T-cell (primary cell): ENCODE measurements at regions not wholly inside any gene's neighbourhood (a gene's known extent, or its start where the extent isn't known, plus 50 kb on each side); places are given as distances from the start of the nearest gene placed in this dataset.
A peak's percentile ranks its signal among the peaks of the same experiment; 100 is the strongest.

ENCODE experiments used
- ATAC-seq, 4 experiments: fragments of 200-7000 bp in 3 of 4; fragments of 150-1000 bp in 1 of 4; cut with Tn5 transposase; replicated peaks in 1 of 4; 1 replicate in 3 of 4; 2 replicates in 1 of 4; pipeline ENCODE4 v1.10.0; 2021; ENCODE audit warnings: moderate library complexity in 3 of 4, mild to moderate bottlenecking in 2 of 4, moderate number of reproducible peaks in 1 of 4
- CTCF ChIA-PET, 2 donors: fragments of 300-600 bp; sonication (Branson Sonifier 250); formaldehyde crosslinking; loops; one replicate each; lab custom pipeline; 2022; ENCODE audit warnings: antibody characterized with exemption in 2 of 2; lab: Charles Lee
- POLR2A ChIA-PET, 2 donors: fragments of 300-600 bp; sonication (Branson Sonifier 250); formaldehyde crosslinking; loops; one replicate each; lab custom pipeline; 2022; ENCODE audit warnings: antibody characterized with exemption in 2 of 2; lab: Charles Lee
- DNase-seq, 35 experiments: peaks; one replicate each; pipeline versions ENCODE4 v3.0.0 to v3.0.0-alpha.2; 2013 to 2023
- H3K27ac ChIP-seq: one replicate; pipeline ENCODE4 v1.5.1; 2013; ENCODE audit warnings: low read length
- H3K27me3 ChIP-seq, 2 experiments: replicated peaks in 1 of 2; 1 replicate in 1 of 2; 2 replicates in 1 of 2; pipeline versions ENCODE4 v1.6.1 to v1.7.0; 2013; ENCODE audit warnings: low read length in 1 of 2, mixed read lengths in 1 of 2; ENCODE audit not compliant: control insufficient read depth in 2 of 2, insufficient read depth in 2 of 2; ENCODE audit errors: extremely low read depth in 1 of 2
- H3K36me3 ChIP-seq, 2 donors: 1 replicate in 1 of 2; 2 replicates in 1 of 2; pipeline versions ENCODE4 v1.6.1 to v1.7.0; 2013; ENCODE audit warnings: low read length in 1 of 2; ENCODE audit not compliant: control insufficient read depth in 2 of 2, insufficient read depth in 1 of 2; ENCODE audit errors: extremely low read depth in 1 of 2
- H3K4me1 ChIP-seq, 2 experiments: 1 replicate in 1 of 2; 2 replicates in 1 of 2; pipeline versions ENCODE4 v1.6.1 to v1.7.0; 2013; ENCODE audit warnings: low read length in 2 of 2, mixed read lengths in 1 of 2; ENCODE audit not compliant: insufficient read depth in 2 of 2, control insufficient read depth in 1 of 2; ENCODE audit errors: extremely low read depth in 1 of 2
- H3K4me3 ChIP-seq, 2 donors: 1 replicate in 1 of 2; 2 replicates in 1 of 2; pipeline versions ENCODE4 v1.5.1 to v1.7.0; 2013; ENCODE audit warnings: mild to moderate bottlenecking in 2 of 2, low read length in 1 of 2, moderate library complexity in 1 of 2; ENCODE audit not compliant: control insufficient read depth in 1 of 2; ENCODE audit errors: extremely low read depth in 1 of 2
- H3K9me3 ChIP-seq: 2 replicates; pipeline ENCODE4 v1.7.0; 2013
- H3K27ac Mint-ChIP-seq, 2 donors: one replicate each; pipeline ENCODE4 v1.8.0; 2020 to 2021; ENCODE audit warnings: mild to moderate bottlenecking in 2 of 2, mixed read lengths in 2 of 2
- H3K27me3 Mint-ChIP-seq, 2 donors: one replicate each; pipeline ENCODE4 v1.8.0; 2021 to 2022; ENCODE audit warnings: mixed read lengths in 2 of 2
- H3K36me3 Mint-ChIP-seq: one replicate; pipeline ENCODE4 v1.8.0; 2021; ENCODE audit warnings: mixed read lengths
- H3K4me1 Mint-ChIP-seq, 3 donors: one replicate each; pipeline ENCODE4 v1.8.0; 2020 to 2022; ENCODE audit warnings: mixed read lengths in 3 of 3, mild to moderate bottlenecking in 1 of 3
- H3K4me3 Mint-ChIP-seq, 3 donors: one replicate each; pipeline ENCODE4 v1.8.0; 2020 to 2022; ENCODE audit warnings: mild to moderate bottlenecking in 3 of 3, mixed read lengths in 3 of 3, moderate library complexity in 3 of 3
- H3K9me3 Mint-ChIP-seq, 3 donors: one replicate each; pipeline ENCODE4 v1.8.0; 2020 to 2022; ENCODE audit warnings: mixed read lengths in 3 of 3
- WGBS: methylation state at CpG from one replicate; pipeline ENCODE4 v1.1.5; 2013; ENCODE audit warnings: missing lambda C conversion rate; ENCODE audit not compliant: insufficient coverage; 5-methylcytosine and 5-hydroxymethylcytosine counted together

DNA sequence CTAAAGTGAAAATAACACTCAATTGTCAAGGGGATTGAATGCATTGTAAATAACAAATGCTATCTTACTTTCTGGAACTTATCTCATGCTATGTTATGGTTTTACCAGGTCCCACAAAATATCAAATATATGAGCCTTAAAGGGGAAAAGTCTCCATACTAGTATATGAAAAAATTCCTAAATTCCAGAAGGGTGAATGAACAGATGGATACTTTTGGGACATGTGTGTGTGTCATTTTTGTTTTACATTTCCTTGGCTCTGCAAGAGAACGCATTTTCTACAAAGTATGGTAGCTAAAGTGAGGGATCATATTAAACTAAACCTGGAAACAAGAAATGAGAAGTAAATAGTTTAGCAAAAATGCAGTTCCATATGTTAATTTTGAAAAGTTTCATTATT is 682.8 kb downstream of the INHBA start:
- H3K27ac ChIP-seq, result no peak overlapping the region
- no CpG with 5 or more reads among the region's 1 CpG for WGBS
- no peaks in the 10 kb centered on the region for H3K36me3 ChIP-seq
- no peaks in the 10 kb centered on the region for H3K27me3 ChIP-seq
- H3K27ac Mint-ChIP-seq, result no peak overlapping the region
- peaks cover 0 to 9% (median 4%) of the 10 kb centered on the region in 3 donors for H3K9me3 Mint-ChIP-seq
- H3K4me3 ChIP-seq, result no peak overlapping the region
- ATAC-seq (no peak), DNase-seq (no peak)
- H3K36me3 Mint-ChIP-seq, result no peaks in the 10 kb centered on the region
- ChIA-PET POLR2A (no interaction called here), CTCF (no interaction called here)
- H3K4me1 Mint-ChIP-seq, result no peaks in the 10 kb centered on the region
- no peak overlapping the region for H3K4me3 Mint-ChIP-seq
- H3K4me1 ChIP-seq, result no peaks in the 10 kb centered on the region
- no peaks in the 10 kb centered on the region for H3K27me3 Mint-ChIP-seq
- H3K9me3 ChIP-seq, result no peaks in the 10 kb centered on the region

DNA sequence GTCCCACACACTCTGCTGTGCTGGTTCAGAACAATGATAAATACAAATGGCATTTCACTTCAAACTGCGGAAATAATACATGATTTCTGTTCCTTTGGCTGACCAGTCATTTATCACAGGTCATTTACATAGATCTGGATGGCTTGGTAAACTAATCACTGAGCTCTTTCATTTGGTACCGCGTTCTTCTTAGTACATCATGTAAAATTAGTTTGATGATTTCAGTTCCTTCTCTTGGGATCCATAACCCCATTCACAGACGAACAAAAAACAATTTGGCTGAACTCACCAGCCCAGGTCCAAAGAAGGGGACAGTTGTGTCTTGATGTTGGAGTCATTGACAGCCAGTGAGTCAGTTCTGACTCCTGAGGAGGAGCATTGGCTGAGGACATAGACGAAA is 689.8 kb downstream of the INHBA start:
- H3K9me3 Mint-ChIP-seq, result peaks cover 0 to 9% (median 4%) of the 10 kb centered on the region in 3 donors
- no peak overlapping the region for H3K27ac Mint-ChIP-seq
- no peaks in the 10 kb centered on the region for H3K27me3 ChIP-seq
- WGBS, result 60% methylated on average over 2 of the region's 5 CpGs
- ChIA-PET CTCF (no interaction called here), POLR2A (no interaction called here)
- no peaks in the 10 kb centered on the region for H3K36me3 ChIP-seq
- no peaks in the 10 kb centered on the region for H3K4me1 Mint-ChIP-seq
- H3K36me3 Mint-ChIP-seq, result no peaks in the 10 kb centered on the region
- ATAC-seq (no peak), DNase-seq (no peak)
- no peak overlapping the region for H3K27ac ChIP-seq
- no peak overlapping the region for H3K4me3 ChIP-seq
- no peaks in the 10 kb centered on the region for H3K4me1 ChIP-seq
- H3K9me3 ChIP-seq, result no peaks in the 10 kb centered on the region
- H3K4me3 Mint-ChIP-seq, result no peak overlapping the region
- no peaks in the 10 kb centered on the region for H3K27me3 Mint-ChIP-seq

DNA sequence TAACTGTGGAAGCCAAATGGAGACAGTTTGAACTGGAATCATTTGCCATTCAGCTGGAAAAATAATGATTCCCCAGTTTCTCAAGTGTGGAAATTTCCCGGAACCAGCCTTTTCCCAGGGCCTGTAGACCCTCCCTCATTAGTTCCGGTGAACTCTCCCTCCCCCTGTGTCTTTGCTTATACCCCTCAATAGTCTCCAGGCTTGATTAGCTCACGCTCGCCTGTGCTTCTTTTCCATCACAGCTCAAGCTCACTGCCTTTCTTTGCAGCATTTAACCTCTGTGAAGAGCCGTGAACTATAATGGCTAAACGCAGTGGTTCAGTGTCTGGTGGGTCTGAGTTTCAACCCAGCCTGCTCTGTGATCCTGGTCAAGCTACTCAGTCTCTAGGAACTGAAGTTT is 690.8 kb downstream of the INHBA start:
- no peaks in the 10 kb centered on the region for H3K36me3 Mint-ChIP-seq
- Histone ChIP-seq H3K27me3 (no peaks in the 10 kb centered on the region), H3K9me3 (no peaks in the 10 kb centered on the region), H3K27ac (no peak overlapping the region), H3K36me3 (no peaks in the 10 kb centered on the region), H3K4me3 (no peak overlapping the region), H3K4me1 (no peaks in the 10 kb centered on the region)
- ATAC-seq (no peak), DNase-seq (no peak)
- H3K4me1 Mint-ChIP-seq, result no peaks in the 10 kb centered on the region
- no peak overlapping the region for H3K4me3 Mint-ChIP-seq
- H3K27ac Mint-ChIP-seq, result no peak overlapping the region
- POLR2A ChIA-PET, result no interaction called here
- 89% methylated on average over 6 of the region's 6 CpGs for WGBS
- no peaks in the 10 kb centered on the region for H3K27me3 Mint-ChIP-seq
- CTCF ChIA-PET, result no interaction called here
- peaks cover 0 to 6% (median 2%) of the 10 kb centered on the region in 3 donors for H3K9me3 Mint-ChIP-seq

DNA sequence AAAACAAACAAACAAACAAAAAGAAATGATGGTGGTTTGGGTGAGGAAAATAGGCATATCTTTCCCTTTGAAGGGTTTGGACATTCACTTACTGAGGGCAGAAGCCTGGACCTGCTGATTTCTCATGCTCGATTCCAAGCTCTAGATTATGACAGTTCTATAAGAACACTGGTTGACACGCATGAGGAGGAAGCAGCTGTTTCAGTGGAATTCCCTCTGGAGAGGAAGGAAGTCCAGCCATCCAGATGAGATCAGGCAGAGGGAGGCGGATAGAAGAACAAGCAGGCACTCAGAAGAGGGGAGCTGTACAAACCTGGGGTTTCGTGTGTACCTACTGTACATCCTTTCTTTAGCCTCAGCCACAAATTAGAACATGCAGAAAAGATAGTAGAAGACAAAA is 691.9 kb downstream of the INHBA start:
- ATAC-seq, result no peak
- Histone ChIP-seq H3K9me3 (no peaks in the 10 kb centered on the region), H3K4me3 (no peak overlapping the region), H3K27ac (no peak overlapping the region), H3K27me3 (no peaks in the 10 kb centered on the region), H3K36me3 (no peaks in the 10 kb centered on the region), H3K4me1 (no peaks in the 10 kb centered on the region)
- no peaks in the 10 kb centered on the region for H3K27me3 Mint-ChIP-seq
- 44% methylated on average over 2 of the region's 4 CpGs for WGBS
- no peak for DNase-seq
- CTCF ChIA-PET, result no interaction called here
- H3K9me3 Mint-ChIP-seq, result peaks cover 0 to 4% (median 3%) of the 10 kb centered on the region in 3 donors
- no peak overlapping the region for H3K27ac Mint-ChIP-seq
- POLR2A ChIA-PET, result no interaction called here
- H3K4me3 Mint-ChIP-seq, result no peak overlapping the region
- no peaks in the 10 kb centered on the region for H3K4me1 Mint-ChIP-seq
- H3K36me3 Mint-ChIP-seq, result no peaks in the 10 kb centered on the region

DNA sequence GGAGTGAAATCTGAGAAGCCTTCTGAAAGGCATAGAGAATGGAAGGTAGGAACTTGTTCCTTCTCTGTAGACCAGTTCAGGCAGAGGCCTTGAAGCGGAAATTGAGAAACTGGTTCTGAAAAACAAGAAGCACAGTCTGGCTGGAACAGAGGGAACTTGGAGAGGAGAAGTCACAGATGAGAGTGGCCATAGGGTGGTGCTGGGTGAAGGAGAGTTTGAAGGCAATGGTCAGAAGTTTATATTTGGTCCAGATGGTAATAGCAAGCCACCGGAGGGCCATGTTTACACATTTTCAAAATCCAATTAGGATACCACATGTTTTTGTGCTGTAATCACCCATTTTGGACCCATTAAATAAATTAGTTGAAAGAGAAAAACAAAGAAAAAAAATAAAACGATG is 692.5 kb downstream of the INHBA start:
- Mint-ChIP-seq H3K36me3 (no peaks in the 10 kb centered on the region), H3K4me1 (no peaks in the 10 kb centered on the region), H3K9me3 (peaks cover 0 to 4% (median 3%) of the 10 kb centered on the region in 3 donors), H3K4me3 (no peak overlapping the region), H3K27ac (no peak overlapping the region), H3K27me3 (no peaks in the 10 kb centered on the region)
- H3K9me3 ChIP-seq, result no peaks in the 10 kb centered on the region
- H3K36me3 ChIP-seq, result no peaks in the 10 kb centered on the region
- 93% methylated on average over 2 of the region's 3 CpGs for WGBS
- no peaks in the 10 kb centered on the region for H3K27me3 ChIP-seq
- H3K4me3 ChIP-seq, result no peak overlapping the region
- ATAC-seq (no peak), DNase-seq (peak in 1 of 35 experiments; percentile 2)
- ChIA-PET CTCF (no interaction called here), POLR2A (no interaction called here)
- H3K4me1 ChIP-seq, result no peaks in the 10 kb centered on the region
- no peak overlapping the region for H3K27ac ChIP-seq

DNA sequence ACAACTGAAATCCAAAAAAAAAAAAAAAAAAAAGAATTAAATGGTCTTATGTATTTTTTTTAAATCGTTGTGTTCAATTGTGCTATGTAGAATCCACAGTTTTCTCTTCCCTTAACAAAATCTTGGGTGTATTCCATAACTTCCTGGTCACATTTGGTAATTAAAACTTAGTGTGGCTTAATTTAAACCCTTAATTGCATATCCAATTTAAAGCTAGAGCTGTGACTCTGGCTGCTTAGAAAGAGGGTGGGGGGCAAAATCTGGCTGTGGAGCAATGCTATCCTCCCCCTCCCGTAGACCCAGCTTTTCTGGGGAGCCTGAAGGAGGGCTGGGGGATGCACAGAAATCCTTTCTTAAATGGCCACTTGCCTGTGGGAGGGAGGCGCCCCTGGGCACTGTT is 695.1 kb downstream of the INHBA start:
- H3K27ac ChIP-seq, result no peak overlapping the region
- H3K9me3 ChIP-seq, result no peaks in the 10 kb centered on the region
- H3K27me3 Mint-ChIP-seq, result no peaks in the 10 kb centered on the region
- no peak overlapping the region for H3K4me3 ChIP-seq
- H3K36me3 ChIP-seq, result no peaks in the 10 kb centered on the region
- no peaks in the 10 kb centered on the region for H3K4me1 Mint-ChIP-seq
- ChIA-PET POLR2A (no interaction called here), CTCF (interaction anchor here in 1 of 2 donors (0.6 kb wide), 1 partner anchor 932 kb away, joined by 3 read pairs; no protein-coding TSS in a partner anchor)
- peaks cover 0 to 7% (median 3%) of the 10 kb centered on the region in 3 donors for H3K9me3 Mint-ChIP-seq
- no CpG with 5 or more reads among the region's 3 CpGs for WGBS
- H3K27me3 ChIP-seq, result no peaks in the 10 kb centered on the region
- H3K4me3 Mint-ChIP-seq, result no peak overlapping the region
- H3K27ac Mint-ChIP-seq, result no peak overlapping the region
- ATAC-seq, result no peak
- DNase-seq, result no peak
- H3K4me1 ChIP-seq, result no peaks in the 10 kb centered on the region
- H3K36me3 Mint-ChIP-seq, result no peaks in the 10 kb centered on the region

DNA sequence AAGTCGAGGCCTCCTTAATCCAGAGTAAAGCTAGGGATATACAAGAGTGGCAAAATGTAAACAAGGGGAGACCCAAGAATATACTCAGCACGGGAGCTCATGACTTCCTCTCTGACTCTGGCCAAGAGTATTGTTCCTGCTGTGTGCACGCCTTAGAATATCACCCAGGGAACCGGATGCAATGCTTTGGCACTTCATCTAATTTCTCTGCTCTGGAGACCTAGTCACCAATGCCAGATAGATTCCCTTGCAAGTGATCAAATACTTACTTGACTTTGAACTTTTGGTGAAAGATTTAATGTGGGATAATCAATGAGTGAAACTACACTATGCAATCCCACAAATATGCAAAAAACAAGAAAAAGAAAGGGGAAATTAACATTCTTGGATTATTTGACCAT is 695.5 kb downstream of the INHBA start:
- Mint-ChIP-seq H3K27ac (no peak overlapping the region), H3K9me3 (peaks cover 0 to 7% (median 3%) of the 10 kb centered on the region in 3 donors), H3K27me3 (no peaks in the 10 kb centered on the region), H3K4me3 (no peak overlapping the region), H3K36me3 (no peaks in the 10 kb centered on the region), H3K4me1 (no peaks in the 10 kb centered on the region)
- no peaks in the 10 kb centered on the region for H3K9me3 ChIP-seq
- H3K27ac ChIP-seq, result no peak overlapping the region
- 65% methylated on average over 4 of the region's 4 CpGs for WGBS
- no peak for ATAC-seq
- H3K27me3 ChIP-seq, result no peaks in the 10 kb centered on the region
- H3K4me3 ChIP-seq, result no peak overlapping the region
- H3K36me3 ChIP-seq, result no peaks in the 10 kb centered on the region
- no peak for DNase-seq
- CTCF ChIA-PET, result no interaction called here
- POLR2A ChIA-PET, result no interaction called here
- no peaks in the 10 kb centered on the region for H3K4me1 ChIP-seq
